Keratinocyte (primary cell): ENCODE measurements at regions not wholly inside any gene's neighbourhood (a gene's known extent, or its start where the extent isn't known, plus 50 kb on each side); places are given as distances from the start of the nearest gene placed in this dataset.

Experiments used
- DNase-seq: peaks from one replicate; pipeline ENCODE4 v3.0.0-alpha.2; 2011; ENCODE audit warnings: low read depth, missing footprints, low spot score
- FAIRE-seq: peaks from 2 replicates; lab custom pipeline; 2011; peaks lifted over from hg19 to GRCh38; lab: Jason Lieb, UNC
- H2AFZ ChIP-seq: 2 replicates; pipeline ENCODE4 v1.6.0; 2012; ENCODE audit warnings: low read length, control low read depth, inconsistent platforms; ENCODE audit not compliant: control insufficient read depth
- H3K27ac ChIP-seq: 2 replicates; pipeline ENCODE4 v1.5.1; 2011; ENCODE audit warnings: low read length; ENCODE audit not compliant: control insufficient read depth, insufficient read depth
- H3K27me3 ChIP-seq: 3 replicates; pipeline ENCODE4 v1.6.0; 2011; ENCODE audit warnings: low read length; ENCODE audit not compliant: control insufficient read depth, insufficient read depth; ENCODE audit errors: extremely low read depth
- H3K36me3 ChIP-seq, 2 experiments: 2 replicates in 1 of 2; 3 replicates in 1 of 2; pipeline ENCODE4 v1.5.1; 2011; ENCODE audit warnings: low read length in 2 of 2, mild to moderate bottlenecking in 1 of 2; ENCODE audit not compliant: control insufficient read depth in 2 of 2, insufficient read depth in 2 of 2; ENCODE audit errors: extremely low read depth in 1 of 2
- H3K4me1 ChIP-seq: 3 replicates; pipeline ENCODE4 v1.5.1; 2011; ENCODE audit warnings: low read length; ENCODE audit not compliant: control insufficient read depth, insufficient read depth; ENCODE audit errors: extremely low read depth
- H3K4me2 ChIP-seq: 3 replicates; pipeline ENCODE4 v1.6.0; 2011; ENCODE audit warnings: low read depth, low read length; ENCODE audit not compliant: control insufficient read depth, insufficient read depth; ENCODE audit errors: extremely low read depth
- H3K4me3 ChIP-seq, 3 experiments: fragments of 200-600 bp in 1 of 3; sonication (generic) in 1 of 3; 2 replicates in 2 of 3; 3 replicates in 1 of 3; pipeline ENCODE4 v1.5.1; 2011 to 2016; ENCODE audit warnings: low read length in 3 of 3, mild to moderate bottlenecking in 3 of 3, control low read depth in 2 of 3, inconsistent platforms in 1 of 3, low read depth in 1 of 3, mixed read lengths in 1 of 3, mixed run types in 1 of 3, moderate library complexity in 1 of 3; ENCODE audit not compliant: control insufficient read depth in 2 of 3, insufficient read depth in 2 of 3; ENCODE audit errors: extremely low read depth in 1 of 3
- H3K79me2 ChIP-seq: 2 replicates; pipeline ENCODE4 v1.6.0; 2012; ENCODE audit warnings: low read length; ENCODE audit not compliant: control insufficient read depth, insufficient read depth
- H3K9ac ChIP-seq: 3 replicates; pipeline ENCODE4 v1.6.0; 2011; ENCODE audit warnings: low read length; ENCODE audit not compliant: control insufficient read depth, insufficient read depth; ENCODE audit errors: extremely low read depth
- H3K9me1 ChIP-seq: 3 replicates; pipeline ENCODE4 v1.6.0; 2011; ENCODE audit warnings: low read length; ENCODE audit not compliant: control insufficient read depth, insufficient read depth; ENCODE audit errors: extremely low read depth
- H3K9me3 ChIP-seq: 2 replicates; pipeline ENCODE4 v1.5.1; 2012; ENCODE audit warnings: low read depth, low read length; ENCODE audit not compliant: control insufficient read depth
- H4K20me1 ChIP-seq: 3 replicates; pipeline ENCODE4 v1.6.0; 2011; ENCODE audit warnings: low read length; ENCODE audit not compliant: control insufficient read depth, insufficient read depth; ENCODE audit errors: extremely low read depth
- CTCF ChIP-seq, 3 experiments: IDR thresholded peaks in 1 of 3; conservative IDR thresholded peaks in 1 of 3; optimal IDR thresholded peaks in 1 of 3; 2 replicates in 2 of 3; 3 replicates in 1 of 3; pipeline versions ENCODE3 to v1.5.1; 2011; ENCODE audit warnings: low read length in 3 of 3, mild to moderate bottlenecking in 3 of 3, moderate library complexity in 2 of 3, control low read depth in 1 of 3, inconsistent platforms in 1 of 3; ENCODE audit not compliant: insufficient read depth in 2 of 3; ENCODE audit errors: extremely low read depth in 1 of 3
- EZH2 ChIP-seq: IDR thresholded peaks from one replicate; pipeline ENCODE4 v1.6.1; 2012; ENCODE audit warnings: inconsistent platforms, mild to moderate bottlenecking, low read length, moderate library complexity
- dilution Hi-C: fragments of 300-500 bp; cut with MboI; formaldehyde crosslinking; loops from one replicate; pipeline ENCODE4 v1.7.0; 2020; ENCODE audit warnings: low sequenced_read_pairs; ENCODE audit not compliant: extremely low pct_ligation_motif_present

- H3K4me2 ChIP-seq = no peak overlapping the region
- H3K9me3 ChIP-seq = no peaks in the 10 kb centered on the region
- no peaks in the 10 kb centered on the region for H3K4me1 ChIP-seq
- DNase-seq = no peak
- no peaks in the 10 kb centered on the region for H3K36me3 ChIP-seq
- H3K9me1 ChIP-seq = no peaks in the 10 kb centered on the region
- H3K27ac ChIP-seq = no peak overlapping the region
- no peak overlapping the region for H2AFZ ChIP-seq
- H4K20me1 ChIP-seq = no peaks in the 10 kb centered on the region
- dilution Hi-C loops = no loop called here
- H3K27me3 ChIP-seq = no peaks in the 10 kb centered on the region
- no peak for FAIRE-seq
- no peak overlapping the region for H3K9ac ChIP-seq
- no peak for TF ChIP-seq CTCF (optimal IDR thresholded peaks at IDR 0.05 in 1 of 3, IDR thresholded peaks at IDR 0.05 in 1 of 3, conservative IDR thresholded peaks at IDR 0.05 in 1 of 3; ENCODE audit: extremely low read depth in 1 of 3, insufficient read depth in 2 of 3, low read length in 3 of 3)
- no peak for TF ChIP-seq EZH2
- no peak overlapping the region for H3K4me3 ChIP-seq
- H3K79me2 ChIP-seq = no peaks in the 10 kb centered on the region
Observed at GRCh38 chr3:62948921-62949320, 73.7 kb upstream of the CADPS start.

DNA sequence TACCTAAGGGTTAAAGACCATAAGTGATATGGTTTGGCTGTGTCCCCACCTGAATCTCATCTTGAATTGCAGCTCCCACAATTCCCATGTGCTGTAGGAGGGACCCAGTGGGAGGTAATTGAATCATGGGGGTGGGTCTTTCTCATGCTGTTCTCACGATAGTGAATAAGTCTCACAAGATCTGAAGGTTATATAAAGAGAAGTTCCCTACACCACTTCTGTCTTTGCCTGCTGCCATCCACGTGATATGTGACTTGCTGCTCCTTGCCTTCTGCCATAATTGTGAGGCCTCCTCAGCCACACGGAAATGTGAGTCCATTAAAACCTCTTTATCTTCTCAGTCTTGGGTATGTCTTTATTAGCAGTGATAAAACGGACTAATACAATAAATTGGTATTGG lies 75.0 kb upstream of the CADPS start:
- Histone ChIP-seq H3K9me1 (no peaks in the 10 kb centered on the region), H4K20me1 (no peaks in the 10 kb centered on the region), H3K9ac (no peak overlapping the region), H3K4me1 (no peaks in the 10 kb centered on the region), H3K4me3 (no peak overlapping the region), H3K9me3 (no peaks in the 10 kb centered on the region), H3K79me2 (no peaks in the 10 kb centered on the region), H3K27me3 (no peaks in the 10 kb centered on the region), H3K27ac (no peak overlapping the region), H3K4me2 (no peak overlapping the region), H2AFZ (no peak overlapping the region), H3K36me3 (no peaks in the 10 kb centered on the region)
- no peak for TF ChIP-seq CTCF (optimal IDR thresholded peaks at IDR 0.05 in 1 of 3, IDR thresholded peaks at IDR 0.05 in 1 of 3, conservative IDR thresholded peaks at IDR 0.05 in 1 of 3; ENCODE audit: extremely low read depth in 1 of 3, insufficient read depth in 2 of 3, low read length in 3 of 3)
- no peak for TF ChIP-seq EZH2
- FAIRE-seq = no peak
- dilution Hi-C loops = no loop called here
- DNase-seq = no peak
